ENCODE measurements at regions not wholly inside any gene's neighbourhood (a gene's known extent, or its start where the extent isn't known, plus 50 kb on each side); places are given as distances from the start of the nearest gene placed in this dataset.

- Histone ChIP-seq H3K4me3 (no peak overlapping the region), H3K27ac (no peak overlapping the region), H3K9me3 (replicated peaks in 1 of 3) (no peaks in the 10 kb centered on the region), H3K4me1 (replicated peaks in 1 of 2) (no peaks in the 10 kb centered on the region), H3K36me3 (replicated peaks in 1 of 2) (no peaks in the 10 kb centered on the region), H3K27me3 (no peaks in the 10 kb centered on the region)
- intact Hi-C loops (cut with DNase I): no loop called here
- no peak for DNase-seq
- 70 to 100% (median 83%) methylated on average over 1 of the region's 1 CpG for WGBS, 4 donors
- TF ChIP-seq CTCF (IDR thresholded peaks at IDR 0.05) (no peak), POLR2A (IDR thresholded peaks at IDR 0.05) (no peak)
These were observed 139.9 kb upstream of the DOCK10 start for GRCh38 chr2:225182126-225182525.

GRCh38 chr2:225177098-225177497, 134.8 kb upstream of the DOCK10 start:
- DNase-seq: no peak
- Histone ChIP-seq H3K4me3 (no peak overlapping the region), H3K36me3 (replicated peaks in 1 of 2) (no peaks in the 10 kb centered on the region), H3K27ac (no peak overlapping the region), H3K9me3 (replicated peaks in 1 of 3) (no peaks in the 10 kb centered on the region), H3K27me3 (no peaks in the 10 kb centered on the region), H3K4me1 (replicated peaks in 1 of 2) (no peaks in the 10 kb centered on the region)
- 65 to 84% (median 76%) methylated on average over 1 of the region's 1 CpG for WGBS, 4 donors
- intact Hi-C loops (cut with DNase I): no loop called here
- TF ChIP-seq POLR2A (IDR thresholded peaks at IDR 0.05) (no peak), CTCF (IDR thresholded peaks at IDR 0.05) (no peak)

DNA sequence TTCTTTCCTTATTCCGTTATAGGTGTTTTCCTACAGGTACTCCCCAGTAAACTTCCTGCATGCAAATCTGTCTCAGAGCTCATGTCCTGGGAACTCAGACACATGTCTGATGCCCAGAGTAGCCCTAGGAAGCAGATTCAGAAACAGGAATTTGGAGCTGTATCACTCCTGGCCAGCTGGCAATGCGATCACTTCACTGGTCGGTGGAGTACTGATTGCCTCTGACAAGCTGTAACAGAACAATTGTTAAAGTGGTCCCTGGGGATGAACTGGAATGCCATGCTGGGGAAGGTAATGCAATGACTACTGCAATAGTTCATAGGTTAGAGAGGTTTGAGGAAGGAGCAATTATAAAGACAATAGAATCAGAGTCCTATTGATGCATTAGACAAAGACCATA, 131.6 kb upstream of the DOCK10 start:
- no peak for DNase-seq
- no peaks in the 10 kb centered on the region for H3K4me1 ChIP-seq (replicated peaks in 1 of 2)
- WGBS, 4 donors: 54 to 90% (median 77%) methylated on average over 2 to 3 of the region's 3 CpGs

DNA sequence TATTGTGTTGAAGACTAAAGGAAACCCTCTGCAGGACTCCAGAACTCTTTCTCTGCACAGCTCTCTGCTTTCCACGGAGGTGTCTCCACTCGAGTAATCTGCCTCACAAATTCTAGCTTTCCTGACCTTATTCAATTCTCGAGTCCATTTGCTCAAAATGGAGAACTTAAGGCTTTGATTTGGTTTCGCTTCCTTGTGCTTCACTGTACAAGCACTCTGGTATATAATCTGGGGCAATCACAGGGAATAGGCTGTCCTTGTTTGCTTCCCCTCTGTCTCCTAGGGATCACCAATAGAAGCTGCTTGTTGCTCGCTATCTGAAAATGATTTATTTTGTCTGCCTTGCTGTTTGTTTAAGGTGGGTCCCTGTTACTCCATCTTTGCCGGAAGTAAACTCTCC, 129.1 kb upstream of the DOCK10 start:
- intact Hi-C loops (cut with DNase I): no loop called here
- TF ChIP-seq CTCF (IDR thresholded peaks at IDR 0.05): no peak
- TF ChIP-seq POLR2A (IDR thresholded peaks at IDR 0.05): no peak
- Histone ChIP-seq H3K9me3 (replicated peaks in 1 of 3) (no peaks in the 10 kb centered on the region), H3K4me3 (no peak overlapping the region), H3K27ac (no peak overlapping the region), H3K36me3 (replicated peaks in 1 of 2) (no peaks in the 10 kb centered on the region), H3K27me3 (no peaks in the 10 kb centered on the region), H3K4me1 (replicated peaks in 1 of 2) (no peaks in the 10 kb centered on the region)
- 59 to 73% (median 65%) methylated on average over 6 of the region's 6 CpGs for WGBS, 4 donors
- DNase-seq: no peak

More for the DNA sequence above, 131.6 kb upstream of the DOCK10 start:
- intact Hi-C loops (cut with DNase I): no loop called here
- Histone ChIP-seq H3K27ac (no peak overlapping the region), H3K27me3 (no peaks in the 10 kb centered on the region), H3K9me3 (replicated peaks in 1 of 3) (no peaks in the 10 kb centered on the region), H3K4me3 (no peak overlapping the region), H3K36me3 (replicated peaks in 1 of 2) (no peaks in the 10 kb centered on the region)
- no peak for TF ChIP-seq CTCF (IDR thresholded peaks at IDR 0.05)
- TF ChIP-seq POLR2A (IDR thresholded peaks at IDR 0.05): no peak

Measured in adrenal gland (tissue), 9 donors.